Astrocyte (in vitro differentiated cells and primary cell): ENCODE measurements at regions not wholly inside any gene's neighbourhood (a gene's known extent, or its start where the extent isn't known, plus 50 kb on each side); places are given as distances from the start of the nearest gene placed in this dataset.

Experiments used
- EZH2 ChIP-seq: IDR thresholded peaks from 2 replicates; pipeline ENCODE4 v1.6.1; 2012; ENCODE audit warnings: mild to moderate bottlenecking, low read length, inconsistent platforms; ENCODE audit not compliant: insufficient read depth
- TF ChIP-seq, protein P1 (sequence below): IDR thresholded peaks from 2 replicates; pipeline ENCODE4 v1.5.1; 2011; ENCODE audit warnings: low read depth, mild to moderate bottlenecking, inconsistent platforms, low read length, moderate library complexity; ENCODE audit not compliant: insufficient read depth

DNA sequence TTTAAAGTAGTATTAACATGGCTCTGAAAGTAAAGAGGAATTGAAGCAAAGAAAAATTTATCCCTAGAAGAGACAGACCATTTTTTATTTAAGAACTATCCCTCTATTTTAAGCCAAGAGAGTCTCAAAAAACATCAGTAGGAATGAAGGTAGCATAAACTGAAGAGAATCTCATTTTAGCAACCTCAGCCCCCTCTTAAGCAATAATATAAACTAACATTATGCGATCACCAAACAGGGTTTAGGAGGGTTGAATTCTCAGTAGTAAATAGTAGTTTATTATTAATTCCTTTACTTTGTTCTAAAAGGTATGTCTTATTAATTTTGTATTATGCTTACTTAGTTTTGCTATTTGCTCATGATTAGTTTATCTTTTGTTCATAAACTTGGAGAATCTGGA is 287.4 kb downstream of the CDK5RAP2 start:
- TF ChIP-seq, protein P1, sequence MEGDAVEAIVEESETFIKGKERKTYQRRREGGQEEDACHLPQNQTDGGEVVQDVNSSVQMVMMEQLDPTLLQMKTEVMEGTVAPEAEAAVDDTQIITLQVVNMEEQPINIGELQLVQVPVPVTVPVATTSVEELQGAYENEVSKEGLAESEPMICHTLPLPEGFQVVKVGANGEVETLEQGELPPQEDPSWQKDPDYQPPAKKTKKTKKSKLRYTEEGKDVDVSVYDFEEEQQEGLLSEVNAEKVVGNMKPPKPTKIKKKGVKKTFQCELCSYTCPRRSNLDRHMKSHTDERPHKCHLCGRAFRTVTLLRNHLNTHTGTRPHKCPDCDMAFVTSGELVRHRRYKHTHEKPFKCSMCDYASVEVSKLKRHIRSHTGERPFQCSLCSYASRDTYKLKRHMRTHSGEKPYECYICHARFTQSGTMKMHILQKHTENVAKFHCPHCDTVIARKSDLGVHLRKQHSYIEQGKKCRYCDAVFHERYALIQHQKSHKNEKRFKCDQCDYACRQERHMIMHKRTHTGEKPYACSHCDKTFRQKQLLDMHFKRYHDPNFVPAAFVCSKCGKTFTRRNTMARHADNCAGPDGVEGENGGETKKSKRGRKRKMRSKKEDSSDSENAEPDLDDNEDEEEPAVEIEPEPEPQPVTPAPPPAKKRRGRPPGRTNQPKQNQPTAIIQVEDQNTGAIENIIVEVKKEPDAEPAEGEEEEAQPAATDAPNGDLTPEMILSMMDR: no peak
- no peak for TF ChIP-seq EZH2
